Tibial nerve (tissue), 4 donors: ENCODE measurements at regions not wholly inside any gene's neighbourhood (a gene's known extent, or its start where the extent isn't known, plus 50 kb on each side); places are given as distances from the start of the nearest gene placed in this dataset.

Source experiments
- CTCF ChIP-seq, 5 experiments: fragments of 200-600 bp in 3 of 5; fragments of 450-650 bp in 2 of 5; sonication (generic) in 3 of 5; IDR thresholded peaks; one replicate each; pipeline ENCODE4 v1.5.1; 2016 to 2019; ENCODE audit warnings: antibody characterized with exemption in 5 of 5, mild to moderate bottlenecking in 3 of 5, moderate library complexity in 2 of 5
- EP300 ChIP-seq, 2 donors: sonication (generic); formaldehyde crosslinking; IDR thresholded peaks; one replicate each; pipeline ENCODE4 v1.6.1; 2017; ENCODE audit warnings: antibody characterized with exemption in 2 of 2, mild to moderate bottlenecking in 1 of 2
- POLR2A ChIP-seq, 2 donors: fragments of 450-650 bp; IDR thresholded peaks; one replicate each; pipeline ENCODE4 v1.6.1; 2017; ENCODE audit warnings: antibody characterized with exemption in 2 of 2, mild to moderate bottlenecking in 2 of 2, moderate library complexity in 2 of 2

- TF ChIP-seq CTCF (IDR thresholded peaks at IDR 0.05) (no peak), POLR2A (IDR thresholded peaks at IDR 0.05) (no peak), EP300 (IDR thresholded peaks at IDR 0.05) (no peak)
These were observed 301.6 kb upstream of the THBS1 start for GRCh38 chr15:39279311-39279710.
